Activated T-cell treated with anti-CD3 and anti-CD28 coated beads, Interleukin-2, amount 50 U/mL, for 4 hours (primary cell): ENCODE measurements at regions not wholly inside any gene's neighbourhood (a gene's known extent, or its start where the extent isn't known, plus 50 kb on each side); places are given as distances from the start of the nearest gene placed in this dataset.
"Not testable (repeated sequence)": the region's sequence is repeated elsewhere in the genome, so short reads cannot be mapped to it uniquely, and the experiment has no call there.

Experiments
- ATAC-seq, 2 donors: fragments of 200-7000 bp; cut with Tn5 transposase; one replicate each; pipeline ENCODE4 v1.10.0; 2021
- DNase-seq: peaks from one replicate; pipeline ENCODE4 v3.0.0-alpha.2; 2020
- H3K27me3 Mint-ChIP-seq: one replicate; pipeline ENCODE4 v1.8.0; 2021; ENCODE audit warnings: low read depth, mixed read lengths
- H3K36me3 Mint-ChIP-seq: one replicate; pipeline ENCODE4 v1.8.0; 2022; ENCODE audit warnings: mixed read lengths; ENCODE audit not compliant: insufficient read depth
- H3K4me1 Mint-ChIP-seq: one replicate; pipeline ENCODE4 v1.8.0; 2021; ENCODE audit warnings: low read depth, mixed read lengths
- H3K4me3 Mint-ChIP-seq: one replicate; pipeline ENCODE4 v1.8.0; 2021; ENCODE audit warnings: mild to moderate bottlenecking, moderate library complexity, mixed read lengths
- H3K9me3 Mint-ChIP-seq: one replicate; pipeline ENCODE4 v1.8.0; 2021; ENCODE audit warnings: mixed read lengths

GRCh38 chr4:42308247-42308646 lies 89.0 kb upstream of the SHISA3 start:
- DNase-seq (no peak), ATAC-seq (no peak)
- no peak overlapping the region for H3K4me3 Mint-ChIP-seq
- no peaks in the 10 kb centered on the region for H3K36me3 Mint-ChIP-seq
- H3K27me3 Mint-ChIP-seq, result peaks cover 2% of the 10 kb centered on the region
- no peaks in the 10 kb centered on the region for H3K9me3 Mint-ChIP-seq
- no peaks in the 10 kb centered on the region for H3K4me1 Mint-ChIP-seq

- DNase-seq (no peak), ATAC-seq (no peak)
- Mint-ChIP-seq H3K4me3 (no peak overlapping the region), H3K36me3 (no peaks in the 10 kb centered on the region), H3K9me3 (no peaks in the 10 kb centered on the region), H3K4me1 (no peaks in the 10 kb centered on the region), H3K27me3 (peaks cover 2% of the 10 kb centered on the region)
Measured at GRCh38 chr4:42309361-42310260, 87.7 kb upstream of the SHISA3 start.

DNA sequence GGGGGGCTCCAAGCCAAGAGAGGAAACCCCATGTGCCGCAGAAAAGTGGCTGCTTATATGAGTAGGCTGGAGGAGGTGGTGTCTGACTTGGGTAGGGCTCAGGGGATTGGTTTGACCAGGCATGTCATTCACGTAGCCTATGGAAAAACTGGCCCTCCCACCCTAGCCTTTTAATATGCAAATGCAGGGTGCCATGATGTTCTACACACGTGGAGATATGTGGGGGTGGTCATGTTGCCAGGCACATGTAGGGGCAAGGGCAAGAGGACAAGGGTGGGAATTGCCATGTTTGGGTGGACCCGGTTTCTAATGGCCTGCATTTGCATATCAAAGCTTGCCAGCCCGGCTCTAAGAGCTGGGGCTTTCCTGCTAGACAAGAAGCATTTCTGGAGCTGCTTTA lies 86.9 kb upstream of the SHISA3 start:
- no peak for DNase-seq
- ATAC-seq, result no peak
- Mint-ChIP-seq H3K4me1 (no peaks in the 10 kb centered on the region), H3K4me3 (no peak overlapping the region), H3K9me3 (no peaks in the 10 kb centered on the region), H3K27me3 (peaks cover 2% of the 10 kb centered on the region), H3K36me3 (no peaks in the 10 kb centered on the region)

DNA sequence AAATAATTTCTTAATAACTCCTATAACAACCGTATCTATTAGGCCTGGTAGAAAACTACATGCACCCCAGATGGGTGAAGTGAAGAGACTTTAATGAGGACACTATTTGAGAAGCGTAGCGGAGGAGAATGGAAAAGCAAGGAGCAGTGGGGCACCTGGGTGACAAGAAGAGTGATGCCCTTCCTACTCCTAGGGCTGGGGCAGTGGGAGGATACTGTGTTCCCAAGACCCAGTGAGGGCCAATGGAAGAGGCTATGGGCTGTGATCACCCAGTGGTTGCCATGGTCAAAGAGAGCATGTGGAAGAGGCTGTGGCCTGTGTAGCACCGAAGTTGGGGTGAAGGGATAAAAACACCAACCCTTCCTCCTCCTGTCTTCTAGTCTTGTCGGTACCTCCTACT lies 86.5 kb upstream of the SHISA3 start:
- Mint-ChIP-seq H3K36me3 (no peaks in the 10 kb centered on the region), H3K9me3 (no peaks in the 10 kb centered on the region)

GRCh38 chr4:42311591-42311990 lies 85.7 kb upstream of the SHISA3 start:
- no peak for DNase-seq
- no peaks in the 10 kb centered on the region for H3K9me3 Mint-ChIP-seq
- no peak for ATAC-seq
- H3K27me3 Mint-ChIP-seq, result peaks cover 2% of the 10 kb centered on the region
- H3K36me3 Mint-ChIP-seq, result no peaks in the 10 kb centered on the region
- H3K4me1 Mint-ChIP-seq, result no peaks in the 10 kb centered on the region
- no peak overlapping the region for H3K4me3 Mint-ChIP-seq

More for the DNA sequence above, 86.5 kb upstream of the SHISA3 start:
- ATAC-seq (no peak), DNase-seq (no peak)
- Mint-ChIP-seq H3K27me3 (peaks cover 2% of the 10 kb centered on the region), H3K4me1 (no peaks in the 10 kb centered on the region), H3K4me3 (no peak overlapping the region)

- DNase-seq, H3K4me1 Mint-ChIP-seq, H3K36me3 Mint-ChIP-seq, H3K4me3 Mint-ChIP-seq, ATAC-seq, H3K27me3 Mint-ChIP-seq, H3K9me3 Mint-ChIP-seq: not testable (repeated sequence)
Measured at GRCh38 chr4:42313420-42313819, 83.9 kb upstream of the SHISA3 start.

DNA sequence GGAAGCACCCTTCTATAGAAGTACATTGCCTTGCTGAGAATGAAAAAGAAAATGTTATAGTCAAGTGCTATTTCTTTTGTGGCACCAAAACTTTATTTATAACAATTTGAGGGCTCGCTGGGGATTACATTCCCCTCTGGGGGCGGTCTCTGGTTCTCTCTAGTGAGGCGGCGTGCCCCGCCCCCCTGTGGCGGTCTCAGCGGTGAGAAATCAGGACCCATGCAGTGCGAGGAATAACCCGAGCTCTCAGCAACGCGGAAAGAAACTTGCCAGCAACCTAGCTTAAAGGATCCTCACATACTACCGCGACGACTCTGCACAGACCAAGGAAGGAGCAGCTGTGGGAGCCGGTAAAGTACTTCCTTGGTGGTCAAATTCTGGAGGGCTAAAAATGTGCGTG lies 83.4 kb upstream of the SHISA3 start:
- Mint-ChIP-seq H3K9me3 (no peaks in the 10 kb centered on the region), H3K4me3 (no peak overlapping the region), H3K4me1 (no peaks in the 10 kb centered on the region), H3K27me3 (peaks cover 2% of the 10 kb centered on the region), H3K36me3 (no peaks in the 10 kb centered on the region)
- ATAC-seq (no peak), DNase-seq (no peak)

DNA sequence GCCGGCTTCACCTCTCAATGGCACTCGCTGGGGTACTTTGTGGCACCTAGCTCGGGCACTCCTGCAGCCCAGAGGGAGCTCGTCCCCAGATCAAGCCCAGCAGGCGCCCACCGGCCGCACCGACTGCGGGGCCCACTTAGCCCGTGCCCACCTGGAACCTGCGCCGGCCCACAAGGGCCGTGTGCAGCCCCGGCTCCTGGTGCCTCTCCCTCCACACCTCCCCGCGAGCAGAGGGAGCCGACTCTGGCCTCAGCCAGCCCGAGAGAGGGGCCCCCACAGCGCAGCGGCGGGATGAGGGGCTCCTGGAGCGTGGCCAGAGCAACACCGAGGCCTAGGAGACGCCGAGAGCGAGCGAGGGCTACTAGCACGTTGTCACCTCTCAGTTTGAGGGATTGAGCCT lies 82.1 kb upstream of the SHISA3 start:
- H3K36me3 Mint-ChIP-seq, result no peaks in the 10 kb centered on the region
- no peaks in the 10 kb centered on the region for H3K9me3 Mint-ChIP-seq
- no peaks in the 10 kb centered on the region for H3K4me1 Mint-ChIP-seq
- H3K4me3 Mint-ChIP-seq, result no peak overlapping the region
- no peak for ATAC-seq
- H3K27me3 Mint-ChIP-seq, result peaks cover 2% of the 10 kb centered on the region
- no peak for DNase-seq

- no peaks in the 10 kb centered on the region for H3K36me3 Mint-ChIP-seq
- no peak overlapping the region for H3K4me3 Mint-ChIP-seq
- ATAC-seq (no peak), DNase-seq (no peak)
- peaks cover 1% of the 10 kb centered on the region for H3K27me3 Mint-ChIP-seq
- H3K9me3 Mint-ChIP-seq, result no peaks in the 10 kb centered on the region
- H3K4me1 Mint-ChIP-seq, result no peaks in the 10 kb centered on the region
Measured at GRCh38 chr4:42320822-42321388, 76.4 kb upstream of the SHISA3 start.

DNA sequence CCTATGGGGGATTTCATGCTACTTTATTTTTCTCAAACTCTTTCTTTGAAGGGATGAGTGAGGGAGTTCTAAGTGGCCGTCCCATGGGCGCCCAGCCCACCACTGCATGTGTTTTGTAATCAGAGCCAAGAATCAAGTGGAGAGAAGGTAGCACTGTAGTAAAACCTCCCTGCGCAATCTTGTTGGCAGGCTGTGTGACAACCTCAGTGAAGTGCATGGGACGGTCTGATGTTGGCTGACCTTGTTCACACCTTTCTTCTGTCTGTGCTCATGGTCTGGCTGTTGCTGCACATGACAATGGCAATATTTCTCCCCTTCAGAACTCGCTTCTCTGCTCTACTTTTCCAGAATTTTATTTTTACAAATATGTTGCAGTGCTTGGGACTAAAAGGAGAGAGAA lies 71.2 kb upstream of the SHISA3 start:
- H3K27me3 Mint-ChIP-seq, result peaks cover 4% of the 10 kb centered on the region
- no peak overlapping the region for H3K4me3 Mint-ChIP-seq
- H3K36me3 Mint-ChIP-seq, result no peaks in the 10 kb centered on the region
- no peak for ATAC-seq
- no peaks in the 10 kb centered on the region for H3K9me3 Mint-ChIP-seq
- no peak for DNase-seq
- no peaks in the 10 kb centered on the region for H3K4me1 Mint-ChIP-seq

GRCh38 chr4:42326524-42326923 lies 70.8 kb upstream of the SHISA3 start:
- no peak overlapping the region for H3K4me3 Mint-ChIP-seq
- H3K27me3 Mint-ChIP-seq, result peaks cover 4% of the 10 kb centered on the region
- H3K9me3 Mint-ChIP-seq, result no peaks in the 10 kb centered on the region
- H3K36me3 Mint-ChIP-seq, result no peaks in the 10 kb centered on the region
- H3K4me1 Mint-ChIP-seq, result no peaks in the 10 kb centered on the region
- DNase-seq (no peak), ATAC-seq (no peak)

- no peak overlapping the region for H3K4me3 Mint-ChIP-seq
- no peaks in the 10 kb centered on the region for H3K9me3 Mint-ChIP-seq
- no peaks in the 10 kb centered on the region for H3K4me1 Mint-ChIP-seq
- ATAC-seq (no peak), DNase-seq (no peak)
- peaks cover 4% of the 10 kb centered on the region for H3K27me3 Mint-ChIP-seq
- no peaks in the 10 kb centered on the region for H3K36me3 Mint-ChIP-seq
Measured at GRCh38 chr4:42327323-42327722, 70.0 kb upstream of the SHISA3 start.

GRCh38 chr4:42328978-42329377 lies 68.3 kb upstream of the SHISA3 start:
- DNase-seq (no peak), ATAC-seq (no peak)
- Mint-ChIP-seq H3K9me3 (no peaks in the 10 kb centered on the region), H3K36me3 (no peaks in the 10 kb centered on the region), H3K27me3 (peaks cover 4% of the 10 kb centered on the region), H3K4me1 (no peaks in the 10 kb centered on the region), H3K4me3 (no peak overlapping the region)

GRCh38 chr4:42329421-42329820 lies 67.9 kb upstream of the SHISA3 start:
- DNase-seq (no peak), ATAC-seq (no peak)
- H3K27me3 Mint-ChIP-seq, result peaks cover 4% of the 10 kb centered on the region
- no peaks in the 10 kb centered on the region for H3K4me1 Mint-ChIP-seq
- no peaks in the 10 kb centered on the region for H3K9me3 Mint-ChIP-seq
- no peaks in the 10 kb centered on the region for H3K36me3 Mint-ChIP-seq
- H3K4me3 Mint-ChIP-seq, result no peak overlapping the region

GRCh38 chr4:42330002-42330592 lies 67.2 kb upstream of the SHISA3 start:
- H3K9me3 Mint-ChIP-seq, result no peaks in the 10 kb centered on the region
- H3K36me3 Mint-ChIP-seq, result no peaks in the 10 kb centered on the region
- H3K4me1 Mint-ChIP-seq, result no peaks in the 10 kb centered on the region
- ATAC-seq, result no peak
- no peak overlapping the region for H3K4me3 Mint-ChIP-seq
- H3K27me3 Mint-ChIP-seq, result peaks cover 4% of the 10 kb centered on the region
- DNase-seq, result no peak
